ENCODE measurements at regions not wholly inside any gene's neighbourhood (a gene's known extent, or its start where the extent isn't known, plus 50 kb on each side); places are given as distances from the start of the nearest gene placed in this dataset.
A peak's percentile ranks its signal among the peaks of the same experiment; 100 is the strongest.

GRCh38 chr1:58307431-58307830 is 239.1 kb downstream of the OMA1 start:
- DNase-seq: no peak

- no peak for DNase-seq
Measured at GRCh38 chr1:58305622-58306021, 240.9 kb downstream of the OMA1 start.

- DNase-seq: no peak
Measured at GRCh38 chr1:58304346-58304975, 242.1 kb downstream of the OMA1 start.

GRCh38 chr1:58303841-58304240 is 242.7 kb downstream of the OMA1 start:
- DNase-seq: no peak

GRCh38 chr1:58293388-58293787 is 253.1 kb downstream of the OMA1 start:
- no peak for DNase-seq

- no peak for DNase-seq
Measured at GRCh38 chr1:58290685-58291372, 255.7 kb downstream of the OMA1 start.

- DNase-seq: no peak
Measured at GRCh38 chr1:58288624-58289142, 257.8 kb downstream of the OMA1 start.

- DNase-seq: peak; percentile 35
Measured at GRCh38 chr1:58287894-58288623, 258.5 kb downstream of the OMA1 start.

GRCh38 chr1:58284225-58284510 is 262.4 kb downstream of the OMA1 start:
- no peak for DNase-seq

- no peak for DNase-seq
Measured at GRCh38 chr1:58283388-58284224, 262.9 kb downstream of the OMA1 start.

- no peak for DNase-seq
Measured at GRCh38 chr1:58282623-58283387, 263.7 kb downstream of the OMA1 start.

GRCh38 chr1:58266242-58266641 is 280.3 kb downstream of the OMA1 start:
- no peak for DNase-seq

- DNase-seq: no peak
Measured at GRCh38 chr1:58264462-58264861, 282.1 kb downstream of the OMA1 start.

GRCh38 chr1:58262702-58263101 is 283.8 kb downstream of the OMA1 start:
- no peak for DNase-seq

- DNase-seq: no peak
Measured at GRCh38 chr1:58258082-58258481, 288.4 kb downstream of the OMA1 start.

GRCh38 chr1:58257003-58257402 is 289.5 kb downstream of the OMA1 start:
- no peak for DNase-seq

GRCh38 chr1:58256546-58256945 is 290.0 kb downstream of the OMA1 start:
- no peak for DNase-seq

GRCh38 chr1:58256041-58256440 is 290.5 kb downstream of the OMA1 start:
- DNase-seq: no peak

GRCh38 chr1:58255192-58255591 is 291.3 kb downstream of the OMA1 start:
- no peak for DNase-seq

GRCh38 chr1:58251430-58252073 is 295.0 kb downstream of the OMA1 start:
- no peak for DNase-seq

- no peak for DNase-seq
Measured at GRCh38 chr1:58250587-58250948, 296.0 kb downstream of the OMA1 start.
